ENCODE measurements at regions not wholly inside any gene's neighbourhood (a gene's known extent, or its start where the extent isn't known, plus 50 kb on each side); places are given as distances from the start of the nearest gene placed in this dataset.

- TF ChIP-seq CTCF (conservative IDR thresholded peaks at IDR 0.05; ENCODE audit: low read depth, low read length), result no peak
- no peak for TF ChIP-seq POLR2A (IDR thresholded peaks at IDR 0.05; ENCODE audit: low read depth, low read length)
- TF ChIP-seq FOS (IDR thresholded peaks at IDR 0.05; ENCODE audit: low read depth, low read length), result no peak
- no peak for TF ChIP-seq CEBPB (IDR thresholded peaks at IDR 0.05; ENCODE audit: low read depth, low read length)
- no peak for TF ChIP-seq BHLHE40 (IDR thresholded peaks at IDR 0.05; ENCODE audit: low read depth, low read length)
- TF ChIP-seq RCOR1 (IDR thresholded peaks at IDR 0.05; ENCODE audit: insufficient replicate concordance, low read length), result no peak
Observed at GRCh38 chr1:157287462-157287861, 149.3 kb upstream of the ETV3 start.
